ENCODE measurements at regions not wholly inside any gene's neighbourhood (a gene's known extent, or its start where the extent isn't known, plus 50 kb on each side); places are given as distances from the start of the nearest gene placed in this dataset.
"Not testable (repeated sequence)": the region's sequence is repeated elsewhere in the genome, so short reads cannot be mapped to it uniquely, and the experiment has no call there.

DNA sequence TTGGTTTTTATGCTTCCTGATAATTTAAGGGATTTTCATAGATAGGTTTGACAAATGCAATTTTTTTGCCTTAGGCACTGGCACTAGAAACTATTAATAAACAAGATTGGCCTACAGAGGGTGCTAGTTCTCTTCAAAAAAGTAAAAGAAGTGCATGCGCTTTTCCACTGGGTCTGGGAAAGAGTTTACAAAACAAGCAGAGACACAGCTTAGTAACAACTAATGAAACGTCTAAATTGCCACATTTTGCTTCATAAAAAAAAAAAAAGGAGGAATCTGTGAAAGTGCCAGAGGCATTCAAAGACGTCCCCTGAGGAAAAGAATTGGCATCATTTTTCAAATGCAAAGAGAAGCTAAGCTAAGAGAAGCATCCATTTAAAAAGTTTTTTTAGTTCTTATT lies 58.3 kb upstream of the EEA1 start:
- peak; percentile 76 for DNase-seq

DNA sequence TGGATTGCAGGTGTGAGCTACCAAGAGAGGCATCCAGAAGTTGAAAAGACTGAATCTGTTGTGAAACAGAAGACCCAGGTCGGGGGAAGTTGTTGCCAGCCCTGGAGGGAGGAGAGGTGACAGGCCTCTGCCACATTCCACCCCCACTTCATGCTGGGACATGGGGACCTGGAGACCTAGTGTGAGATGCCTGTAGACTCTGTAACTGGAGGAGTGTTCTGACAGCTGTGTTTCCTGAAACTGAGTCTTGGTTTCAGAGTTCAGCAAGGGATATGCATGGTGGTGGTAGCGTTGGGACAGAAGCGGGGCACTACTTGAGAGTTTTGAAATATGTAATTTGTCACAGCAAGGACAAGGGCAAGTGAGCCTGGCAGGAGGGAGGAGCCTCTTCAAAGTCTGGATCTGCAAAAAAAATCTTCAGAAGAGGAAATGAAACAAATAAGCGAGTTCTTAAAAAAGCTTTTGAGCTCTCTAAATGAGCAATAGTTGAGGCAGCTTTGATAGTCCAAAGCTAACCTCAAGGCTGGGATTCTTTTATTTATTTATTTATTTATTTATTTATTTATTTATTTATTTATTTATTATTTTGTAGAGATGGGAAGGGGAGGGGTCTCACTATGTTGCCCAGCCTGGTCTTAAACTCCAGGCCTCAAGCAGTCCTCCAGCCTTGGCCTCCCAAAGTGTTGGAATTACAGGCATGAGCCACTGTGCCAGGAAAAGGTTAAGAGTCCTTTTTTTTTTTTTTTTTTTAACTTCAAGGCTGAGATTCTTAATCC lies 58.9 kb upstream of the EEA1 start:
- DNase-seq, result no peak

DNA sequence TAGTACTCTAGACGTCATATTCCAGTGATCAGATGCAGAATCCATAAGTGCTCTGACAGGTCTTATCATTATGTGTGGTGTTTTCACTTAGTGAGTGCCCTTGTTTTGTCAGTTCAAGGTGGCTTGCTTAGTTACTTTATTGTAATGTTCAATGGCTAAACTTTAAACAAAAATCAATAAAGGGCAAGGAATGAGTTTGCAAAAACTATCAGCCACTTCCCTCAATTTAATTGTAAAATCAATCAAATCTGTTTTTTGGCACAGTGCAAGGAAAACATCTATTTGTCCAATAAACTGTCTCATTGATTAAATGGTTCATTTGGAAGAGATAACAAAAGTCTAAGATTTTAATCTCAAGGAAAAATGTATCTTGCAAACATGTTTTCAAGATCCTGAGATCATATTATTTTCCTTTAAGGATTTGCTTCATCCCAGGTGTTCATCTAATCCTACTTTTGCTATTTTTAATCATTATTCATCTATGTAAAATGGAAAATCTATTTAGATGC lies 59.6 kb upstream of the EEA1 start:
- DNase-seq, result no peak

- DNase-seq, result no peak
Measured at GRCh38 chr12:92989715-92990484, 60.8 kb upstream of the EEA1 start.

- DNase-seq, result no peak
Measured at GRCh38 chr12:92991134-92991533, 62.0 kb upstream of the EEA1 start.

DNA sequence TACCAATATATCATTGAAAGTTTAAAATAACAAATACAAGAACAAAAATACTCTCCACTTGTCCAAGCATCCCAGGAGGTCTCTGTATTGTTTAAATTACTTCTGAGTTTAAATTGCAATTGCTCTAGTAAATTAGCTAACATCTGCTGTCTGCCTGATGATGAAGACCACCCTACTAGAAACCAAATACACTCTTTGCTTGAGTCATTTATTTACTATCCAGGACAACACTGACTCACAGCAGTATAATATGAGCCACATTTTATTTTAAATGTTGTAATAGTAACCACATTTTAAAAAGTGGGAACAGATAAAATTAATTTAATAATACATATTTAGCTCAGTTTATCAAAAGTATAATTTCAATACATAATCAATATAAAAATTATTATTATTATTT lies 62.9 kb upstream of the EEA1 start:
- no peak for DNase-seq

GRCh38 chr12:92993259-92993658 lies 64.2 kb upstream of the EEA1 start:
- DNase-seq, result no peak

GRCh38 chr12:92995258-92995903 lies 66.3 kb upstream of the EEA1 start:
- DNase-seq, result no peak

GRCh38 chr12:93000026-93000425 lies 70.9 kb upstream of the EEA1 start:
- no peak for DNase-seq

DNA sequence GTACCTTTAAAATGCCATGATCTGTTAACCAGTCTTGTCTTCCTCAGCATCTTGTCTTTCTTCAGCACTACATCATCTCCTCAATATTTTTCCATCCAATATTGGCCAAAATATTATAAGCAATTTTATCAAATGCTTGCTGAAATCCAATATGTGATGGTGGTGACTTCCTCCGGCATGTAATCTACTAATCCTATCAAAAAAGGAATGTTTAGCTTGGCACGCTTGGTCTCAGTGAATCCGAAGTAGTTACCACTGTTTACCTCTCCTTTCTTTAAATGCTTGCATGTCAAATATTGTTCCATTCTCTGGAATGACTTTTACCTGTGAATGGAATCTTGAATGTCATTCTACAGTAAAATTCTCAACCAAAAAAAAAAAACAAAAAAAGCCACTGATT lies 72.3 kb upstream of the EEA1 start:
- no peak for DNase-seq

- no peak for DNase-seq
Measured at GRCh38 chr12:93002293-93003054, 73.4 kb upstream of the EEA1 start.

DNA sequence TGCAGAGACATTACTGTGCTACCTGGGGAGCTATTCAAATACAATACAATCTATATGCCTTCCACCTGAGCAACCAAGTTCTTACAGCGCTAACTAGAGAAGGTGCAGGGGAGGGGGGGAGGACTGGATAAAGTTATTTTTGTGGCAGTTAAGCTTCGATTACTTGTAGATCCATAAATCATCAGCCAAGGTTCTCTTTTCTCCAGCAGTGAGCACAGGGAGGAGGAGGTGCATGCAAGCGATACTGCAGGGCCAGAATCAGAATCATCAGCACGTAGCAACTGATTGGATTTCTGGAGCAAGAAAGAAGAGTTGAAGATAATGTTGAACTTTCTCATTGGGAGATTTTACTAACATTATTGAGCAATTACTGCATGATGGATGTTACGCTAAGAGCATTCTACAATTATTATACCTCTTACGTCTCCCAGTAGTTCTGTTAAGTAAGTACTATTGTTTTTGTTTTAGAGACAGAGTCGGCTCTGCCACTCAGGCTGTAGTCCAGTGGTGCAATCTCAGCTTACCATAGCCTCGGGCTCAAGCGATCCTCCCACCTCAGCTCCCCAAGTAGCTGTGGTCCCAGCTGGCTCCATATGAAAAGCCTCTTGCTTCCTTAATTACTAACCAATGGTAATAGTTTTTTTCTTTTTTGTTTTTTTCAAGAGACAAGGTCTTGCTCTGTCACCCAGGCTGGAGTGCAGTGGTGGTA lies 74.6 kb upstream of the EEA1 start:
- peak; percentile 56 for DNase-seq

- DNase-seq, result no peak
Measured at GRCh38 chr12:93005928-93006392, 76.9 kb upstream of the EEA1 start.

GRCh38 chr12:93006471-93007208 lies 77.5 kb upstream of the EEA1 start:
- DNase-seq, result no peak

DNA sequence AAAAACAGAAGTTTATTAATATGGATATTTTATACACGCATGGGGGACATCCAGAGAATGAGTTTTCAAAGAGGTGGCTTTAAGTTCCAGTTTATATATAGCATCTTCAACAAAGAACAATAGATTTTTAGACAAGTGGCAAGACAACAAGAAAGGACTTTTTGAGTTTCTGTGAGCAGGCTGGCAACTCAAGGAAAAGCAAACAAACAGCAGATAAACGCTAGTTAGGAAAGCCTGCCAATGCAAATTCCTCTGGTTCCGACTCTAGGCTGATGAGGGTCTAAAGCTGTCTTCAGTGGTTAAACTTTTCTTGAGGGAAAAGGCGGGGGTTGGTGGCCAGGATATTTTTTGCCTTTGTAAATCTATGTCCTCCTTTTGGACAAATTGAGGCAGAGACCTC lies 78.4 kb upstream of the EEA1 start:
- no peak for DNase-seq

- DNase-seq, result no peak
Measured at GRCh38 chr12:93008044-93008778, 79.1 kb upstream of the EEA1 start.

GRCh38 chr12:93008880-93009279 lies 79.8 kb upstream of the EEA1 start:
- DNase-seq, result not testable (repeated sequence)

- DNase-seq, result no peak
Measured at GRCh38 chr12:93009533-93009932, 80.4 kb upstream of the EEA1 start.

DNA sequence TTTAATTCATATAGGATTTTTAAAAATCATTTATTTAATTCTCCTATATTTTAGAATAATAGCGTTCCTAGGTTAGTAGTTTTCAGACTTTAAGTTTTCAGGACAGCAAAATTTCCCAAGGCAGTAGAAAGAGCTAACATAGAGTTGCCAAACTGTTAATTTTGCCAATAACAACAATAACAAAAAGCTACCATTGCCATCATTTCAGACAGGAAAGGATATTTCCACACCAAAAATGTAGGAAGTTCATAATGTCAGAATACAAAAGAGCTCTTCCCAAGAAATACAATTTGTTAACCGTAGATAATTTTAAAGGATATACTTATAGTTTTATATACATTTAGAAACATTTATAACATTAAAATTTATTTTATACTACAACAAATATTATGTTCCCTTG lies 81.4 kb upstream of the EEA1 start:
- DNase-seq, result no peak

- no peak for DNase-seq
Measured at GRCh38 chr12:93011100-93011499, 82.0 kb upstream of the EEA1 start.
